H9 (cell line): ENCODE measurements at regions not wholly inside any gene's neighbourhood (a gene's known extent, or its start where the extent isn't known, plus 50 kb on each side); places are given as distances from the start of the nearest gene placed in this dataset.

ENCODE experiments used
- DNase-seq: peaks from one replicate; pipeline ENCODE4 v3.0.0-alpha.2; 2017
- H2AFZ ChIP-seq: one replicate; pipeline ENCODE4 v1.6.1; 2013; ENCODE audit warnings: mild to moderate bottlenecking, low read length, control low read depth, moderate library complexity
- H2AK5ac ChIP-seq: 2 replicates; pipeline ENCODE4 v1.6.1; 2013; ENCODE audit warnings: low read length, control low read depth, mixed read lengths; ENCODE audit not compliant: insufficient read length
- H2BK120ac ChIP-seq: one replicate; pipeline ENCODE4 v1.6.1; 2013; ENCODE audit warnings: low read depth, mild to moderate bottlenecking, low read length, control low read depth, inconsistent platforms; ENCODE audit not compliant: poor library complexity, severe bottlenecking
- H2BK12ac ChIP-seq: 2 replicates; pipeline ENCODE4 v1.6.1; 2013; ENCODE audit warnings: low read length, control low read depth, mixed read lengths, low read depth; ENCODE audit not compliant: insufficient read length
- H2BK15ac ChIP-seq: 2 replicates; pipeline ENCODE4 v1.6.1; 2013; ENCODE audit warnings: low read depth, low read length, control low read depth
- H2BK20ac ChIP-seq: one replicate; pipeline ENCODE4 v1.6.1; 2013; ENCODE audit warnings: low read depth, mild to moderate bottlenecking, low read length, control low read depth, inconsistent platforms; ENCODE audit not compliant: poor library complexity, severe bottlenecking
- H2BK5ac ChIP-seq: 2 replicates; pipeline ENCODE4 v1.6.1; 2013; ENCODE audit warnings: low read length, control low read depth, mixed read lengths; ENCODE audit not compliant: insufficient read length
- H3K14ac ChIP-seq: 2 replicates; pipeline ENCODE4 v1.6.1; 2013; ENCODE audit warnings: low read length, control low read depth; ENCODE audit not compliant: insufficient read depth
- H3K18ac ChIP-seq: 2 replicates; pipeline ENCODE4 v1.6.1; 2013; ENCODE audit warnings: low read depth, mild to moderate bottlenecking, mixed read lengths, low read length, control low read depth; ENCODE audit not compliant: insufficient read length
- H3K23ac ChIP-seq: 2 replicates; pipeline ENCODE4 v1.6.1; 2013; ENCODE audit warnings: low read length, control low read depth, mixed read lengths, low read depth; ENCODE audit not compliant: insufficient read length
- H3K23me2 ChIP-seq: 2 replicates; pipeline ENCODE4 v1.6.1; 2013; ENCODE audit warnings: low read depth, mild to moderate bottlenecking, mixed read lengths, low read length, control low read depth; ENCODE audit not compliant: insufficient read length, poor library complexity, severe bottlenecking
- H3K27ac ChIP-seq: 2 replicates; pipeline ENCODE4 v1.5.1; 2013; ENCODE audit warnings: low read length, control low read depth, mixed read lengths, low read depth; ENCODE audit not compliant: insufficient read length
- H3K27me3 ChIP-seq: 2 replicates; pipeline ENCODE4 v1.6.1; 2013; ENCODE audit warnings: low read length, control low read depth, inconsistent platforms; ENCODE audit not compliant: insufficient read depth
- H3K4ac ChIP-seq: 2 replicates; pipeline ENCODE4 v1.6.1; 2013; ENCODE audit warnings: low read depth, mild to moderate bottlenecking, control low read depth, inconsistent platforms, low read length, moderate library complexity
- H3K4me1 ChIP-seq: 2 replicates; pipeline ENCODE4 v1.6.1; 2013; ENCODE audit warnings: low read length, control low read depth, inconsistent platforms; ENCODE audit not compliant: insufficient read depth
- H3K4me2 ChIP-seq: 2 replicates; pipeline ENCODE4 v1.6.1; 2013; ENCODE audit warnings: low read length, control low read depth, mixed read lengths; ENCODE audit not compliant: insufficient read length, insufficient read depth
- H3K56ac ChIP-seq: 2 replicates; pipeline ENCODE4 v1.6.1; 2013; ENCODE audit warnings: low read depth, mild to moderate bottlenecking, mixed read lengths, low read length, control low read depth; ENCODE audit not compliant: insufficient read length
- H3K79me1 ChIP-seq: 2 replicates; pipeline ENCODE4 v1.6.1; 2013; ENCODE audit warnings: low read depth, mild to moderate bottlenecking, moderate library complexity, low read length, control low read depth, inconsistent platforms; ENCODE audit not compliant: insufficient read depth, poor library complexity, severe bottlenecking
- H3K79me2 ChIP-seq: 2 replicates; pipeline ENCODE4 v1.6.1; 2013; ENCODE audit warnings: low read length, control low read depth, inconsistent platforms; ENCODE audit not compliant: insufficient read depth
- H3K9ac ChIP-seq: 2 replicates; pipeline ENCODE4 v1.6.1; 2013; ENCODE audit warnings: low read length, control low read depth, mixed read lengths; ENCODE audit not compliant: insufficient read length; ENCODE audit errors: extremely low read depth
- H3K9me3 ChIP-seq: one replicate; pipeline ENCODE4 v1.6.1; 2013; ENCODE audit warnings: low read depth, low read length, inconsistent platforms; ENCODE audit not compliant: control insufficient read depth
- H3T11ph ChIP-seq: one replicate; pipeline ENCODE4 v1.6.1; 2013; ENCODE audit warnings: mild to moderate bottlenecking, low read length, control low read depth, inconsistent platforms
- H4K20me1 ChIP-seq: one replicate; pipeline ENCODE4 v1.6.1; 2013; ENCODE audit not compliant: control insufficient read depth, insufficient read length, insufficient read depth
- H4K5ac ChIP-seq: 2 replicates; pipeline ENCODE4 v1.6.1; 2013; ENCODE audit warnings: low read depth, mild to moderate bottlenecking, mixed read lengths, low read length, control low read depth; ENCODE audit not compliant: insufficient read length
- H4K8ac ChIP-seq: replicated peaks from 2 replicates; pipeline ENCODE4 v1.6.1; 2013; ENCODE audit warnings: low read length, control low read depth, mixed read lengths, low read depth; ENCODE audit not compliant: insufficient read length
- H4K91ac ChIP-seq: 2 replicates; pipeline ENCODE4 v1.6.1; 2013; ENCODE audit warnings: low read depth, mild to moderate bottlenecking, moderate library complexity, mixed read lengths, low read length, control low read depth; ENCODE audit not compliant: insufficient read length
- H3K27ac Mint-ChIP-seq, 3 experiments: 2 replicates in 2 of 3; 3 replicates in 1 of 3; pipeline ENCODE4 v1.8.0; 2020 to 2021; ENCODE audit warnings: mixed read lengths in 3 of 3, mild to moderate bottlenecking in 1 of 3, moderate library complexity in 1 of 3
- H3K27me3 Mint-ChIP-seq: 2 replicates; pipeline ENCODE4 v1.8.0; 2021; ENCODE audit warnings: low read depth, mild to moderate bottlenecking, moderate library complexity, mixed read lengths
- H3K36me3 Mint-ChIP-seq, 3 experiments: 2 replicates in 2 of 3; 3 replicates in 1 of 3; pipeline ENCODE4 v1.8.0; 2020 to 2021; ENCODE audit warnings: low read depth in 3 of 3, mixed read lengths in 3 of 3; ENCODE audit not compliant: insufficient read depth in 1 of 3
- H3K4me1 Mint-ChIP-seq, 2 experiments: 2 replicates each; pipeline ENCODE4 v1.8.0; 2020; ENCODE audit warnings: mixed read lengths in 2 of 2
- H3K4me3 Mint-ChIP-seq, 2 experiments: 2 replicates in 1 of 2; 3 replicates in 1 of 2; pipeline ENCODE4 v1.8.0; 2020 to 2021; ENCODE audit warnings: mild to moderate bottlenecking in 2 of 2, mixed read lengths in 2 of 2, moderate library complexity in 1 of 2
- H3K9me3 Mint-ChIP-seq, 2 experiments: 2 replicates in 1 of 2; 3 replicates in 1 of 2; pipeline ENCODE4 v1.8.0; 2020; ENCODE audit warnings: mild to moderate bottlenecking in 2 of 2, mixed read lengths in 2 of 2, moderate library complexity in 1 of 2
- WGBS: extraction: QIAGEN DNeasy Blood & Tissue Kit; methylation state at CpG from one replicate; pipeline ENCODE4 v1.1.7; 2013; ENCODE audit warnings: missing lambda C conversion rate, low lambda C conversion rate, mixed read lengths; ENCODE audit not compliant: insufficient read length; ENCODE audit errors: extremely low coverage; 5-methylcytosine and 5-hydroxymethylcytosine counted together
- TF ChIP-seq, protein P1 (sequence below): fragments of 200-600 bp; sonication (generic); conservative IDR thresholded peaks from 3 replicates; pipeline ENCODE4 v1.8.0; 2021; ENCODE audit warnings: antibody characterized with exemption, mild to moderate bottlenecking

GRCh38 chr15:47918877-47919276 is 201.6 kb downstream of the SEMA6D start:
- no peak overlapping the region for H2AK5ac ChIP-seq
- no peaks in the 10 kb centered on the region for H3K27me3 ChIP-seq
- no peak overlapping the region for H3T11ph ChIP-seq
- no peak overlapping the region for H4K5ac ChIP-seq
- H3K4ac ChIP-seq = no peak overlapping the region
- H3K4me2 ChIP-seq = no peak overlapping the region
- H2BK15ac ChIP-seq = no peak overlapping the region
- no peaks in the 10 kb centered on the region for H3K79me2 ChIP-seq
- H3K79me1 ChIP-seq = no peaks in the 10 kb centered on the region
- no peak overlapping the region for H4K8ac ChIP-seq
- H4K20me1 ChIP-seq = no peaks in the 10 kb centered on the region
- Mint-ChIP-seq H3K36me3 (no peaks in the 10 kb centered on the region), H3K4me3 (no peak overlapping the region), H3K9me3 (no peaks in the 10 kb centered on the region), H3K27ac (no peak overlapping the region), H3K27me3 (no peaks in the 10 kb centered on the region), H3K4me1 (peaks cover 0 to 4% of the 10 kb centered on the region in 2 experiments; a peak in 2 of 4 replicates)
- TF ChIP-seq, protein P1, sequence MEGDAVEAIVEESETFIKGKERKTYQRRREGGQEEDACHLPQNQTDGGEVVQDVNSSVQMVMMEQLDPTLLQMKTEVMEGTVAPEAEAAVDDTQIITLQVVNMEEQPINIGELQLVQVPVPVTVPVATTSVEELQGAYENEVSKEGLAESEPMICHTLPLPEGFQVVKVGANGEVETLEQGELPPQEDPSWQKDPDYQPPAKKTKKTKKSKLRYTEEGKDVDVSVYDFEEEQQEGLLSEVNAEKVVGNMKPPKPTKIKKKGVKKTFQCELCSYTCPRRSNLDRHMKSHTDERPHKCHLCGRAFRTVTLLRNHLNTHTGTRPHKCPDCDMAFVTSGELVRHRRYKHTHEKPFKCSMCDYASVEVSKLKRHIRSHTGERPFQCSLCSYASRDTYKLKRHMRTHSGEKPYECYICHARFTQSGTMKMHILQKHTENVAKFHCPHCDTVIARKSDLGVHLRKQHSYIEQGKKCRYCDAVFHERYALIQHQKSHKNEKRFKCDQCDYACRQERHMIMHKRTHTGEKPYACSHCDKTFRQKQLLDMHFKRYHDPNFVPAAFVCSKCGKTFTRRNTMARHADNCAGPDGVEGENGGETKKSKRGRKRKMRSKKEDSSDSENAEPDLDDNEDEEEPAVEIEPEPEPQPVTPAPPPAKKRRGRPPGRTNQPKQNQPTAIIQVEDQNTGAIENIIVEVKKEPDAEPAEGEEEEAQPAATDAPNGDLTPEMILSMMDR = no peak
- no peak overlapping the region for H2BK120ac ChIP-seq
- no peak overlapping the region for H3K18ac ChIP-seq
- H2BK20ac ChIP-seq = no peak overlapping the region
- H3K9ac ChIP-seq = no peak overlapping the region
- H3K27ac ChIP-seq = no peak overlapping the region
- no peak for DNase-seq
- no peak overlapping the region for H3K56ac ChIP-seq
- no peak overlapping the region for H4K91ac ChIP-seq
- no peaks in the 10 kb centered on the region; the same call in 1 of the 2 replicates for H3K4me1 ChIP-seq
- H2AFZ ChIP-seq = no peak overlapping the region
- no peak overlapping the region for H3K14ac ChIP-seq
- H2BK5ac ChIP-seq = no peak overlapping the region
- WGBS = no CpG with 5 or more reads among the region's 3 CpGs
- no peak overlapping the region for H2BK12ac ChIP-seq
- no peaks in the 10 kb centered on the region for H3K9me3 ChIP-seq
- no peaks in the 10 kb centered on the region for H3K23me2 ChIP-seq
- no peak overlapping the region for H3K23ac ChIP-seq
